Ovary (tissue), 3 donors: ENCODE measurements at regions not wholly inside any gene's neighbourhood (a gene's known extent, or its start where the extent isn't known, plus 50 kb on each side); places are given as distances from the start of the nearest gene placed in this dataset.

Experiments
- EP300 ChIP-seq: sonication (generic); formaldehyde crosslinking; IDR thresholded peaks from one replicate; pipeline ENCODE4 v1.6.1; 2017; ENCODE audit warnings: antibody characterized with exemption
- POLR2A ChIP-seq: fragments of 450-650 bp; IDR thresholded peaks from one replicate; pipeline ENCODE4 v1.6.1; 2017; ENCODE audit warnings: antibody characterized with exemption, mild to moderate bottlenecking, moderate library complexity
- TF ChIP-seq, protein P1 (sequence below), 3 donors: fragments of 450-650 bp in 2 of 3; fragments of 200-600 bp in 1 of 3; IDR thresholded peaks; one replicate each; pipeline versions ENCODE4 v1.5.1 to v1.8.0; 2016 to 2022; ENCODE audit warnings: antibody characterized with exemption in 3 of 3, mild to moderate bottlenecking in 1 of 3
- donor health status: DM: no; HTN: no; CAD: no.

DNA sequence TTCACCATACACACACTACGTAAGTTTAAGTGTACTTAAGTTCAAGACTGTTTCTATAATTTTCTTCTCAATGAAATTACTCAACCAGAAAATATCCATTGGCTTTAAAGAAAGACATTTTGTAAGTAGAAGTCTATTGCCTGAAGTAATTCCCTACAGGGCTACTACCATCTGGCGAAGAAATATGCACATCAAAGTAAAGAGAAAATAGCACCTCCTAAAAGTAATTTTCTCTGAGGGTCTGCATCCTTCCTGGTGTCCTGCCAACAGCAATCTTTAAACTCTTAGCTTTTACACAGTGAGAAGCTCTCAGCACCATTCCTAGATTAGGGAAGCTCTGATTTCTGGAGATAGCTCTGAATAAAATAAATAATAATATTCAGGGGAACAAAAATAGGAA lies 498.5 kb upstream of the TYRP1 start:
- TF ChIP-seq, protein P1, sequence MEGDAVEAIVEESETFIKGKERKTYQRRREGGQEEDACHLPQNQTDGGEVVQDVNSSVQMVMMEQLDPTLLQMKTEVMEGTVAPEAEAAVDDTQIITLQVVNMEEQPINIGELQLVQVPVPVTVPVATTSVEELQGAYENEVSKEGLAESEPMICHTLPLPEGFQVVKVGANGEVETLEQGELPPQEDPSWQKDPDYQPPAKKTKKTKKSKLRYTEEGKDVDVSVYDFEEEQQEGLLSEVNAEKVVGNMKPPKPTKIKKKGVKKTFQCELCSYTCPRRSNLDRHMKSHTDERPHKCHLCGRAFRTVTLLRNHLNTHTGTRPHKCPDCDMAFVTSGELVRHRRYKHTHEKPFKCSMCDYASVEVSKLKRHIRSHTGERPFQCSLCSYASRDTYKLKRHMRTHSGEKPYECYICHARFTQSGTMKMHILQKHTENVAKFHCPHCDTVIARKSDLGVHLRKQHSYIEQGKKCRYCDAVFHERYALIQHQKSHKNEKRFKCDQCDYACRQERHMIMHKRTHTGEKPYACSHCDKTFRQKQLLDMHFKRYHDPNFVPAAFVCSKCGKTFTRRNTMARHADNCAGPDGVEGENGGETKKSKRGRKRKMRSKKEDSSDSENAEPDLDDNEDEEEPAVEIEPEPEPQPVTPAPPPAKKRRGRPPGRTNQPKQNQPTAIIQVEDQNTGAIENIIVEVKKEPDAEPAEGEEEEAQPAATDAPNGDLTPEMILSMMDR (IDR thresholded peaks at IDR 0.05) = no peak
- TF ChIP-seq POLR2A (no peak), EP300 (no peak)
